ENCODE measurements at regions not wholly inside any gene's neighbourhood (a gene's known extent, or its start where the extent isn't known, plus 50 kb on each side); places are given as distances from the start of the nearest gene placed in this dataset.

DNA sequence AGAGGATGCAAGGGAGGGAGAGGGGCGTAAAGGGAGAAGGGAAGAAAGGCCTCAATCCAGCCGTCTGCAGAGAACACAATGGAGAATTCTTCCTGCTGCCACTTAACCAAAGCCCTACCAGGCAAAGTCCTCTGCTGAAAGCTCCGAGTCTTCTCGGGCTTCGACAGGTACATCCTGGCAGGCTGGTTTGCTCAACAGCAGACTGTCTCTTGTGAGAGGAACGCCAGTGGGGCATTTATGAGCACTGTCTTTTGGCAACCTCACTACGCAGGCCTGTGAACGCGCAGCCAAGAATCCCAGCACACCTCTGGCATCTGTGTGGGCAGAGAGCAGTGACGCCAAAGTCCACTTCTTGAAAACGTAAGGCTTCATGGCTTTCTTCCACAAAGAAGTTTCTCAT lies 207.5 kb upstream of the FAM9B start:
- no peak overlapping the region for H2AFZ ChIP-seq (ENCODE audit: control insufficient read depth, low read depth, low read length)
- ChIA-PET RAD21 (ENCODE audit: unreplicated experiment) (no interaction called here), POLR2A (no interaction called here), SMC1A (ENCODE audit: uncharacterized antibody, unreplicated experiment) (no interaction called here), CTCF (no interaction called here)
- H3K36me3 ChIP-seq (ENCODE audit: control insufficient read depth in 2 of 2, insufficient read depth in 2 of 2, low read length in 1 of 2) = no peaks in the 10 kb centered on the region
- no peak overlapping the region for H3K4me2 ChIP-seq (ENCODE audit: control insufficient read depth, insufficient read depth)
- no peaks in the 10 kb centered on the region for H3K4me1 ChIP-seq (ENCODE audit: control insufficient read depth, insufficient read depth, low read length)
- no peaks in the 10 kb centered on the region for H4K20me1 ChIP-seq (ENCODE audit: control insufficient read depth, insufficient read depth)
- ATAC-seq (no peak), FAIRE-seq (no peak), DNase-seq (ENCODE audit: low read depth, low spot score) (no peak)
- H3K9ac ChIP-seq (ENCODE audit: control insufficient read depth, insufficient read depth, low read length) = no peak overlapping the region
- no peaks in the 10 kb centered on the region for H3K27me3 ChIP-seq (replicated peaks in 1 of 2; ENCODE audit: control insufficient read depth in 2 of 2, insufficient read depth in 2 of 2, low read length in 1 of 2)
- H3K4me3 ChIP-seq = no peak overlapping the region
- H3K79me2 ChIP-seq (ENCODE audit: control insufficient read depth, insufficient read depth, low read length) = no peaks in the 10 kb centered on the region
- H3K27ac ChIP-seq (ENCODE audit: control insufficient read depth, insufficient read depth) = no peak overlapping the region
- TF ChIP-seq RELA (IDR thresholded peaks at IDR 0.05; ENCODE audit: borderline replicate concordance, partially characterized antibody) (no peak), SUZ12 (IDR thresholded peaks at IDR 0.05; ENCODE audit: unreplicated experiment) (no peak), NFYA (IDR thresholded peaks at IDR 0.05; ENCODE audit: borderline replicate concordance, low read depth, low read length) (no peak), SREBF1 (IDR thresholded peaks at IDR 0.05; ENCODE audit: low read length) (no peak), IKZF1 (conservative IDR thresholded peaks at IDR 0.05) (no peak), EZH2 (IDR thresholded peaks at IDR 0.05; ENCODE audit: borderline replicate concordance, control insufficient read depth, low read depth, low read length) (no peak), STAT3 (IDR thresholded peaks at IDR 0.05; ENCODE audit: low read depth, low read length) (no peak), ZNF24 (IDR thresholded peaks at IDR 0.05) (no peak), BMI1 (IDR thresholded peaks at IDR 0.05; ENCODE audit: borderline replicate concordance) (no peak)
- TF ChIP-seq, protein P1, sequence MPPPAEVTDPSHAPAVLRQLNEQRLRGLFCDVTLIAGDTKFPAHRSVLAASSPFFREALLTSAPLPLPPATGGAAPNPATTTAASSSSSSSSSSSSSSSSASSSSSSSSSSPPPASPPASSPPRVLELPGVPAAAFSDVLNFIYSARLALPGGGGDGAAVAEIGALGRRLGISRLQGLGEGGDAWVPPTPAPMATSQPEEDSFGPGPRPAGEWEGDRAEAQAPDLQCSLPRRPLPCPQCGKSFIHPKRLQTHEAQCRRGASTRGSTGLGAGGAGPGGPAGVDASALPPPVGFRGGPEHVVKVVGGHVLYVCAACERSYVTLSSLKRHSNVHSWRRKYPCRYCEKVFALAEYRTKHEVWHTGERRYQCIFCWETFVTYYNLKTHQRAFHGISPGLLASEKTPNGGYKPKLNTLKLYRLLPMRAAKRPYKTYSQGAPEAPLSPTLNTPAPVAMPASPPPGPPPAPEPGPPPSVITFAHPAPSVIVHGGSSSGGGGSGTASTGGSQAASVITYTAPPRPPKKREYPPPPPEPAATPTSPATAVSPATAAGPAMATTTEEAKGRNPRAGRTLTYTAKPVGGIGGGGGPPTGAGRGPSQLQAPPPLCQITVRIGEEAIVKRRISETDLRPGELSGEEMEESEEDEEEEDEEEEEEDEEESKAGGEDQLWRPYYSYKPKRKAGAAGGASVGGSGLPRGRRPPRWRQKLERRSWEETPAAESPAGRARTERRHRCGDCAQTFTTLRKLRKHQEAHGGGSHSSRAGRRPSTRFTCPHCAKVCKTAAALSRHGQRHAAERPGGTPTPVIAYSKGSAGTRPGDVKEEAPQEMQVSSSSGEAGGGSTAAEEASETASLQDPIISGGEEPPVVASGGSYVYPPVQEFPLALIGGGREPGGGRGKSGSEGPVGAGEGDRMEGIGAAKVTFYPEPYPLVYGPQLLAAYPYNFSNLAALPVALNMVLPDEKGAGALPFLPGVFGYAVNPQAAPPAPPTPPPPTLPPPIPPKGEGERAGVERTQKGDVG (CRISPR knock-in tag; IDR thresholded peaks at IDR 0.05) = no peak
- 61% methylated on average over 11 of the region's 11 CpGs for WGBS (ENCODE audit: insufficient coverage, insufficient replicate concordance, low lambda C conversion rate, missing lambda C conversion rate)
- in situ Hi-C loops (cut with MboI) = no loop called here
- no peaks in the 10 kb centered on the region for H3K9me3 ChIP-seq (replicated peaks; ENCODE audit: control insufficient read depth, insufficient read depth, low read length)
- BruUV-seq (replicated peaks) = no TSS peak
- intact Hi-C loops (cut with micrococcal nuclease; ENCODE audit: unreplicated experiment) = no loop called here

All from GM12878 (cell line).